ENCODE measurements at regions not wholly inside any gene's neighbourhood (a gene's known extent, or its start where the extent isn't known, plus 50 kb on each side); places are given as distances from the start of the nearest gene placed in this dataset.

GRCh38 chr3:6601374-6601773 is 259.5 kb upstream of the GRM7 start:
- no peak overlapping the region for H3K4me3 ChIP-seq (ENCODE audit: control insufficient read depth, low read depth, low read length)
- no peak for DNase-seq (ENCODE audit: low read depth)
- TF ChIP-seq CTCF (conservative IDR thresholded peaks at IDR 0.05; ENCODE audit: control insufficient read depth, insufficient read depth, low read depth, low read length), result no peak

GRCh38 chr3:6602329-6602728 is 258.6 kb upstream of the GRM7 start:
- TF ChIP-seq CTCF (conservative IDR thresholded peaks at IDR 0.05; ENCODE audit: control insufficient read depth, insufficient read depth, low read depth, low read length), result no peak
- no peak for DNase-seq (ENCODE audit: low read depth)
- no peak overlapping the region for H3K4me3 ChIP-seq (ENCODE audit: control insufficient read depth, low read depth, low read length)

- H3K4me3 ChIP-seq (ENCODE audit: control insufficient read depth, low read depth, low read length), result no peak overlapping the region
- no peak for DNase-seq (ENCODE audit: low read depth)
- TF ChIP-seq CTCF (conservative IDR thresholded peaks at IDR 0.05; ENCODE audit: control insufficient read depth, insufficient read depth, low read depth, low read length), result no peak
Measured at GRCh38 chr3:6605227-6605626, 255.7 kb upstream of the GRM7 start.

GRCh38 chr3:6608843-6609242 is 252.1 kb upstream of the GRM7 start:
- TF ChIP-seq CTCF (conservative IDR thresholded peaks at IDR 0.05; ENCODE audit: control insufficient read depth, insufficient read depth, low read depth, low read length), result no peak
- H3K4me3 ChIP-seq (ENCODE audit: control insufficient read depth, low read depth, low read length), result no peak overlapping the region
- no peak for DNase-seq (ENCODE audit: low read depth)

- H3K4me3 ChIP-seq (ENCODE audit: control insufficient read depth, low read depth, low read length), result no peak overlapping the region
- no peak for DNase-seq (ENCODE audit: low read depth)
- no peak for TF ChIP-seq CTCF (conservative IDR thresholded peaks at IDR 0.05; ENCODE audit: control insufficient read depth, insufficient read depth, low read depth, low read length)
Measured at GRCh38 chr3:6612034-6612616, 248.8 kb upstream of the GRM7 start.

- no peak overlapping the region for H3K4me3 ChIP-seq (ENCODE audit: control insufficient read depth, low read depth, low read length)
- no peak for DNase-seq (ENCODE audit: low read depth)
- no peak for TF ChIP-seq CTCF (conservative IDR thresholded peaks at IDR 0.05; ENCODE audit: control insufficient read depth, insufficient read depth, low read depth, low read length)
Measured at GRCh38 chr3:6622260-6622659, 238.7 kb upstream of the GRM7 start.

GRCh38 chr3:6622712-6623111 is 238.2 kb upstream of the GRM7 start:
- TF ChIP-seq CTCF (conservative IDR thresholded peaks at IDR 0.05; ENCODE audit: control insufficient read depth, insufficient read depth, low read depth, low read length), result no peak
- no peak for DNase-seq (ENCODE audit: low read depth)
- no peak overlapping the region for H3K4me3 ChIP-seq (ENCODE audit: control insufficient read depth, low read depth, low read length)
